ENCODE measurements at regions not wholly inside any gene's neighbourhood (a gene's known extent, or its start where the extent isn't known, plus 50 kb on each side); places are given as distances from the start of the nearest gene placed in this dataset.
"Not testable (repeated sequence)": the region's sequence is repeated elsewhere in the genome, so short reads cannot be mapped to it uniquely, and the experiment has no call there.

- TF ChIP-seq, protein P1, sequence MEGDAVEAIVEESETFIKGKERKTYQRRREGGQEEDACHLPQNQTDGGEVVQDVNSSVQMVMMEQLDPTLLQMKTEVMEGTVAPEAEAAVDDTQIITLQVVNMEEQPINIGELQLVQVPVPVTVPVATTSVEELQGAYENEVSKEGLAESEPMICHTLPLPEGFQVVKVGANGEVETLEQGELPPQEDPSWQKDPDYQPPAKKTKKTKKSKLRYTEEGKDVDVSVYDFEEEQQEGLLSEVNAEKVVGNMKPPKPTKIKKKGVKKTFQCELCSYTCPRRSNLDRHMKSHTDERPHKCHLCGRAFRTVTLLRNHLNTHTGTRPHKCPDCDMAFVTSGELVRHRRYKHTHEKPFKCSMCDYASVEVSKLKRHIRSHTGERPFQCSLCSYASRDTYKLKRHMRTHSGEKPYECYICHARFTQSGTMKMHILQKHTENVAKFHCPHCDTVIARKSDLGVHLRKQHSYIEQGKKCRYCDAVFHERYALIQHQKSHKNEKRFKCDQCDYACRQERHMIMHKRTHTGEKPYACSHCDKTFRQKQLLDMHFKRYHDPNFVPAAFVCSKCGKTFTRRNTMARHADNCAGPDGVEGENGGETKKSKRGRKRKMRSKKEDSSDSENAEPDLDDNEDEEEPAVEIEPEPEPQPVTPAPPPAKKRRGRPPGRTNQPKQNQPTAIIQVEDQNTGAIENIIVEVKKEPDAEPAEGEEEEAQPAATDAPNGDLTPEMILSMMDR (IDR thresholded peaks at IDR 0.05) = not testable (repeated sequence)
- not testable (repeated sequence) for TF ChIP-seq POLR2A (IDR thresholded peaks at IDR 0.05)
Measured at GRCh38 chr1:227493863-227494551, 69.3 kb upstream of the ZNF678 start.
